GM19239 (cell line): ENCODE measurements at regions not wholly inside any gene's neighbourhood (a gene's known extent, or its start where the extent isn't known, plus 50 kb on each side); places are given as distances from the start of the nearest gene placed in this dataset.
"Not testable (repeated sequence)": the region's sequence is repeated elsewhere in the genome, so short reads cannot be mapped to it uniquely, and the experiment has no call there.

Experiments
- DNase-seq: peaks from one replicate; pipeline ENCODE4 v3.0.0; 2011; ENCODE audit warnings: low spot score; ENCODE audit not compliant: insufficient read length
- FAIRE-seq: peaks from 2 replicates; lab custom pipeline; 2011; peaks lifted over from hg19 to GRCh38; lab: Jason Lieb, UNC

DNA sequence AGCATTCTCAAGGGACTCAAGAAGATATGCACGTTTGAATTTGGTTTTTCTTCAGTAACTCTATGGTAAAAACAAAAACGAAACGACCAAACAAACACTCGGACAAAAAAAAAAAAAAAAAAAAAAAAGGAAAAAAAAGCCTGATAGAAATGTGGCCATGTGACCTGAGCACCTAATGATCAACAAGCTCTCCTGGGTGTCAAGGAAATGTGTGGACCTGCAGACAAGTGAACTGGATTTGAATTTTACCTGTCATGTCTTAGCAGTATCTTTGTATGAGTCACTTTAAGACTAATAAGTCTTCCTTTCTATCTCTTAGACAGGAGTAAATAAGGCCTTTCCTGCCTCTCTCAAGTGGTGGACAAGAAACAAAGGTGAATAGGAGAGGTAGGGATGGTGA is 190.6 kb upstream of the GRIA1 start:
- no peak for FAIRE-seq

DNA sequence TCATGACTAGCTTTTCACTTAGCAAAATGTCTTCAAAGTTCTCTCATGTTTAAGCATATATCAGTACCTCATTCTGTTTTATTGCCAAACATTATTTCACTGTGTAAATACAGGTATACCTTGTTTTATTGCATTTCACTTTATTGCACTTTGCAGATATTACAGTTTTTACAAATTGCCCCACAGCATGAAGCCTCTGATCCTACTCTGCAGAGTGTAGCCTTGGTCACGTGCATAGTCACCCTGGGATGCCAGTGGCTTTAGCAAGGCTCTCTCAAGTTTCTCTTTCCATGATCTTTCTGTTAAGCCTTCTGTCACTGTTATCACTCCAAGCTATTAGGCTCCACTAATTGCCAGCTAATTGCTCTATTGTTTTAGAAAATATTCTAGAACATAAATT is 182.2 kb upstream of the GRIA1 start:
- DNase-seq (no peak), FAIRE-seq (no peak)

More for the DNA sequence above, 190.6 kb upstream of the GRIA1 start:
- no peak for DNase-seq

- FAIRE-seq: no peak
- no peak for DNase-seq
Measured at GRCh38 chr5:153318556-153318955, 171.9 kb upstream of the GRIA1 start.

GRCh38 chr5:153321478-153321877 is 169.0 kb upstream of the GRIA1 start:
- DNase-seq: no peak
- no peak for FAIRE-seq

- DNase-seq (no peak), FAIRE-seq (no peak)
Measured at GRCh38 chr5:153340139-153340538, 150.3 kb upstream of the GRIA1 start.

GRCh38 chr5:153340738-153341137 is 149.7 kb upstream of the GRIA1 start:
- no peak for FAIRE-seq
- no peak for DNase-seq

DNA sequence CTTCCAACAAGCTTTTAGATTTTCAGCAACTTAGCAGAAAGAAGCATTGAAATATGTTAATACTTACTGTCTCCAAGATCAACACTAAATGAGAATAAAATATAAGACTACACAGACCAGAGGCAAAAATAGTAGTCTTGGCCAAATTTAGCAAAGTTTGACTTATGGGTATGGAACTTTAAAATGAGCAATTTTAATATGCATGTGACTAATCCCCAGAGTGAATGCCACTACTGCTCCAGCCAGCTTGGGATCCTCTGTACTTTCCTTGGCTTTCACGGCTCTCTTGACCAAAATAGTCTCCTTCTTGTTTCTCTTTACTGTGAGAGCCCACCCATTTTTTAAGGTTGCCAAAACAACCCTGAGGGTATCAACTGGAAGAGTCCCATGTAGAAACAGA is 148.0 kb upstream of the GRIA1 start:
- no peak for DNase-seq
- FAIRE-seq: no peak

DNA sequence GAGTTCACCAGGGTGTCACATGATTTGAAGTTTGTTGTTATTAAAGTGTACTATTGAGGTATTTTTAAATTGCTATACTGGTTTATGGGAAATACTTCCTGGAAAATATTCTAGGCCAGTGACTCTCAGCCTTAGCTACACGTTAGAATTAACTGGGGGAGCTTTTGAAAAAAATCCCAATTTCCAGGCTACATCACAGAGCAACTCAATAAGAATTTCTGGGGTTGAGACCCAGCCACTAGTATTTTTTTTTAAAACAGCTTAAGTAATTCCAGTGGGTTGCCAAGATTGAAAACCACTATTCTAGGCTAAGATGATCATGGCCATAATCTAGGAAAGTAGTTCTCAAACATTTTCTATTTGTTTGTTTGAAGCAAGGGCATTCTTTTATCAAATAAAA is 142.9 kb upstream of the GRIA1 start:
- FAIRE-seq (no peak), DNase-seq (no peak)

GRCh38 chr5:153350175-153350883 is 140.1 kb upstream of the GRIA1 start:
- FAIRE-seq: no peak
- DNase-seq: no peak

DNA sequence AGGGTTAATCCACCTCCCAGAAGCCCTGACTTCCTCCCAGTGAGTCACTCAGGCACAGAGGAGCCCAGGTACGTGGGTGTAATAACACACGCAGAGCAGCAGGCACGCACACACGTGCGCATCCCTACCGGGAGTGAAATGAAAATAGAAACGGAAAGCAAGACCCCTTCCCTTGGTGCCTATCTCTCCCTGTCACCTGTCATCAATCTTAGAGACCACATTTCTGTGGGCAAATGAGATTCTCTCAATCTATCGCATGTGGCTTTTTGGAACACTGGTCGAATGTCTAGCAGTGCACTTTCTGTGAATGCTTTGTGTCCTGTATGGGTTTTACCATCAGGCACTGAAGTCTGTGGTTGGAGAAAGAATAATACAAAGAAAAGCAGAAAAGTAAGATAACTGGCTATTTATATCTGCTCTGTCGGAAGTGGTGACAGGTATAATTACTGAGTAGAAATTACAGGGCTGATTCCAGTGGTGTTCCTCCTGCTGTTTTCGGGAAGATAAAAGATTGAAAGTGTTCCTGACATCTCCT is 137.7 kb upstream of the GRIA1 start:
- DNase-seq (no peak), FAIRE-seq (no peak)

GRCh38 chr5:153357493-153358112 is 132.9 kb upstream of the GRIA1 start:
- no peak for DNase-seq
- no peak for FAIRE-seq

DNA sequence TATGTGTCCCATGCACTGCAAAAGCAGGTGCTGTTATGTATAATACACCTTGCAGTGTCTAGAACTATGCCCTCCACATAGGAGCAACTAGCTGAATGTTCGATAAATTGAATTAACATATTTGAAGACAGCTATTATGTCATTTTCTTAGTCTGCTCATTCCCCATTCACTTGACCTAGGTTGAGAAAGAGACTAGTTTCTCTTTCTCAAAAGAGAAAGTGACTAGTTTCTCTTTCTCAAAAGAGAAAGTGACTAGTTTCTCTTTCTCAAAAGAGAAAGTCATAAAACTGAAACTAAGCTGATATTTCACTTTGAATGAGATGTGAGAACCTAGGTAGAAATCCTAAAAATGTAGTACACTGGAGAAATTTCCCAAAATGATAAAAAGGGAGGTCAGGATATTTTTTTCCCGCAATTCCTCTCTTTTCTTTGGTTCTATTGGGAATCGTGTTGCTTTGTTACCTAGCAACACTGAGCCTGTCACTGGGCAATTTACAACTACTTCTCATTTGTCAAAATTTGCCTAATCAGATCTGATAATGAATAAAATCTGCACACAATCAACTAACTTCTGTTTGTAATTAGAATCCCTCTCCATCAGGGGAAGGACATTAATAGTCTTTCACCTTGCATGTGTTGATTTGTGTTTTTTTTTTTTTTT is 132.0 kb upstream of the GRIA1 start:
- FAIRE-seq: peak; percentile 86
- peak; percentile 7 for DNase-seq

- no peak for FAIRE-seq
Measured at GRCh38 chr5:153360860-153361259, 129.6 kb upstream of the GRIA1 start.

DNA sequence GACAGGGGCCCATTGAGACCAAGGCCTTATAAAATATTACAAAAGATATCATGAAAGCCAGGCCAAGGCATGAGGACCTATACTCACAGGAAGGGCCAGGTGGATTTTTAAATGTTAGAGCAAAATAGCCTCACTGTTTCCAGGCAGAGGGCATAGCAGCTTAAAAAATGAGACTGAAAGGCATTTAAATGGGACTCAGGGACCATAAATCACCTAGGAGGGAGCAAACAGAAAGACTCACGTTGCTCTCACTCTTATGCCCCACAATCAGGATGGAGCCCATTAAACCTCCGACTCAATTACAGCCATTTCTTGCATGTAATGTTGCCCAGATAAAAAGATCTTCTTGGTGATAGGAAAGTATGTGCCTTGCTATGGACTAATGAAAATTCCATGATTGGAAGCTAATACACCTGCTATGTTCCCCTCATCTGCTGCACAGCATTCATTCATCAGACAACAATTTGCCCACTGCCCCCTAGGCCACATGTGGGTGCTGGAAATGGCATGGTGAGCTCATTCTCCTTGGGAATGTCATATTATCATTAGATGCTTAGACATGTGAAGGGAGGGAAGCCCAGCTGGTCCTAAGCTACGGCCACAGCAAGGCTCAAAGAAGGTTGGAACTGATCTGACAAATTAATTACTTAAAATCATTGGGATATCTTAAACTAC is 128.6 kb upstream of the GRIA1 start:
- no peak for FAIRE-seq
- DNase-seq: no peak

More at GRCh38 chr5:153360860-153361259, 129.6 kb upstream of the GRIA1 start:
- no peak for DNase-seq

DNA sequence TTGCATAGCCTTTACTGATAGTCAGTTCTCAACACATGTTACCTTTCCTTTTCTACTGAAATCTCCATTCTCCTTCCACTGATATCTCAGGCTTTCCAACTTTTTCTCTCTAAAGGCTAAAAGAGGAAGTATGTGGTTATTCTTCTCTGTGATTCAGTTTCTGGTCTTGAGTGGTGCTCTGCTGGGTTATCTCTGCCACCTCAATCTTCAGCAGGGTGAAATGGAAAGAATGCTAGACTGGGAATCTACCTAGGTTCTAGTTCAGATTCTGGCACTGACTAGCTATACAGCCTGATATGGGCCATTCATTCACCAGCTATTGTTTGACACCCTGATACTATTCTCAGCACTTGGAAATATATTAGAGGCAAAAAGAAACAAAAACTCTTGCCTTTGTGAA is 124.9 kb upstream of the GRIA1 start:
- no peak for DNase-seq
- no peak for FAIRE-seq

DNA sequence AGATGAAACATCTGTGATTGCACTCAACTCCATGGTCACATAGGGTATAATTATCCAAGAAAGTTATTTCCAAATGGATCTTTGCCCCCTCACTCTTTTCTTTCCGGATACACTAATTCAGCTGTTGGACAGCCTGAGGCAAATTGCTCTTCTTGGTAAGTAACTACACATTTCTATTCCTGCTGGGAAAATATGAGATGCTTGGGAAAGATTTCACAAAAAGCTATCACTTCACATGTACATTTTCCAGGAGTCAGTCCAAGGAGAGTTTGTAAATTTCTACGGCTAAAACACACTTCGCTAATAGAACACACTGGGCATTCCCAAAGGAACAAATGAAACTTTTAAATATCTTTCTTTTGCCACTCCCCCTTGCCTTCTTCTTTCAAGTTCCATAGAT is 123.0 kb upstream of the GRIA1 start:
- DNase-seq: no peak
- FAIRE-seq: no peak

DNA sequence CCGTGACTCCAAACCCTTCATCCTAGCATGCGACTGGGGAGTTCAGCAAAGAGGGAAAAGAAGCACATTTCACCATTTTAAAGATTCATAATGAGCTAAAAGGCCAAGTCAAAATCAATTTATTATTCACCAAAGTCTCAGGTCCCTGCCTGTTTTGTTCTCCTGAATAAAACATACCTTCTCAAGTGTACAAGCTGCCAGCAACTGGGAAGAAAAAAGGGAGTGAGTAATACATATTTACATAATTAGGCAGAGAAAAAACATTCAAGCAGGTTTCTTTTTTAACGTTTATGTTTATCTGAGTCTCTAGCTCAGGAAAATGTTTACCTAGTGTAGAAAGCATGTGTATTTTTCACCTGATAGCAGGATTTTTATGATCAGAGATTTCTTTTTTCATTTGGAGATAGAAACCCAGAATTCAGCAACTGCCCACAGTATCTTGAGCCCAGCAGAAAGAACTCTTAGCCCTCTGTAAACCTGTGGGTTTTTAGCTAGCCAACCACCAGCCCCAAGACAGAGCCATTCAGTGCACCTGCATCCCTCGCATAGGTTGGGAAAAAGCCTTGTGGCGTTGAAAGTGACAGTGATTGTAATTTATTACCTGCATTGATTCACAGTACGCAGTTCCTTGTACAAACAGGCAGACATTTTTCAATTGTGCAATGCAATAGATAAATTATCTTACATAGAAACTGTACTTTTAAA is 117.9 kb upstream of the GRIA1 start:
- DNase-seq: no peak
- no peak for FAIRE-seq

- no peak for DNase-seq
- FAIRE-seq: no peak
Measured at GRCh38 chr5:153373130-153373498, 117.4 kb upstream of the GRIA1 start.

GRCh38 chr5:153381630-153382029 is 108.8 kb upstream of the GRIA1 start:
- not testable (repeated sequence) for DNase-seq, FAIRE-seq

DNA sequence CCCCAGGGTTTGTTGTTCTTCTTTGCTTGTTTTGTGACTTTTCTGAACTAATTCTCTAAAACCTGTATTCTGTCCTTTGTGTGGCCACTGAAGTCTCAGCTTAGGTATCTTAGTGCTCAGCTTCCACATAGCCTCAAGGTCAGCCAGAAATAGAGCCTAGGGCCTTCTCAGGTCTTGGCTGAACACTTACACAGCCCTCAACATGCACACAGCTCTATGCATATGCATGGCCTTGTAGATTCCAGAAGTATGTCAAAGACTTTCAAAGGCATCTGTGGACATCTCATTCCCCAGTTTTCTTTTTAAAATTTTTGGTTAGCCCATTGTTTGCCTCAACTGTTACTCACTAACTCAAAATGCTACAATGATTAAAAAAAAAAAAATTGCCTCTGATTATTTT is 99.9 kb upstream of the GRIA1 start:
- no peak for DNase-seq
- no peak for FAIRE-seq
